Astrocyte of the spinal cord (primary cell): ENCODE measurements at regions not wholly inside any gene's neighbourhood (a gene's known extent, or its start where the extent isn't known, plus 50 kb on each side); places are given as distances from the start of the nearest gene placed in this dataset.

Experiments used
- DNase-seq: peaks from one replicate; pipeline ENCODE4 v3.0.0; 2011; ENCODE audit warnings: low read depth, low spot score
- H3K4me3 ChIP-seq: 2 replicates; pipeline ENCODE4 v1.5.1; 2011; ENCODE audit warnings: low read depth, mild to moderate bottlenecking, low read length, moderate library complexity
- CTCF ChIP-seq: IDR thresholded peaks from 2 replicates; pipeline ENCODE4 v1.5.1; 2012; ENCODE audit warnings: low read depth, mild to moderate bottlenecking, low read length, inconsistent platforms
- in situ Hi-C: cut with HindIII; loops from 2 replicates; pipeline ENCODE4 v1.10.0; 2017; ENCODE audit warnings: low sequenced_read_pairs

GRCh38 chr11:127117231-127117739 is 116.7 kb upstream of the KIRREL3 start:
- TF ChIP-seq CTCF = no peak

GRCh38 chr11:127115844-127116243 is 115.3 kb upstream of the KIRREL3 start:
- in situ Hi-C loops = no loop called here
- DNase-seq = no peak
- H3K4me3 ChIP-seq = no peak overlapping the region
- no peak for TF ChIP-seq CTCF

More at GRCh38 chr11:127117231-127117739, 116.7 kb upstream of the KIRREL3 start:
- in situ Hi-C loops = no loop called here
- no peak for DNase-seq
- H3K4me3 ChIP-seq = no peak overlapping the region

GRCh38 chr11:127114035-127114434 is 113.5 kb upstream of the KIRREL3 start:
- H3K4me3 ChIP-seq = no peak overlapping the region
- DNase-seq = no peak
- in situ Hi-C loops = no loop called here
- TF ChIP-seq CTCF = no peak

GRCh38 chr11:127110542-127110941 is 110.0 kb upstream of the KIRREL3 start:
- H3K4me3 ChIP-seq = no peak overlapping the region
- DNase-seq = no peak
- in situ Hi-C loops = no loop called here
- no peak for TF ChIP-seq CTCF

- no peak overlapping the region for H3K4me3 ChIP-seq
- no peak for TF ChIP-seq CTCF
- in situ Hi-C loops = no loop called here
These were observed 109.4 kb upstream of the KIRREL3 start for GRCh38 chr11:127109796-127110480.

GRCh38 chr11:127108838-127109237 is 108.3 kb upstream of the KIRREL3 start:
- no peak for TF ChIP-seq CTCF
- DNase-seq = no peak
- H3K4me3 ChIP-seq = no peak overlapping the region
- in situ Hi-C loops = no loop called here

More at GRCh38 chr11:127109796-127110480, 109.4 kb upstream of the KIRREL3 start:
- DNase-seq = no peak

- TF ChIP-seq CTCF = no peak
- no peak for DNase-seq
- in situ Hi-C loops = no loop called here
- H3K4me3 ChIP-seq = no peak overlapping the region
These were observed 106.4 kb upstream of the KIRREL3 start for GRCh38 chr11:127106938-127107337.
